ENCODE measurements at regions not wholly inside any gene's neighbourhood (a gene's known extent, or its start where the extent isn't known, plus 50 kb on each side); places are given as distances from the start of the nearest gene placed in this dataset.

- TF ChIP-seq POLR2AphosphoS5 (IDR thresholded peaks at IDR 0.05) (no peak), CTCF (IDR thresholded peaks at IDR 0.05) (no peak)
These were observed 180.7 kb upstream of the GK2 start for GRCh38 chr4:79588679-79589078.

Measured in esophagus muscularis mucosa (tissue), 3 donors.